HEK293T (cell line): ENCODE measurements at regions not wholly inside any gene's neighbourhood (a gene's known extent, or its start where the extent isn't known, plus 50 kb on each side); places are given as distances from the start of the nearest gene placed in this dataset.

ENCODE experiments used
- ARNT ChIP-seq: fragments of 450-650 bp; IDR thresholded peaks from 2 replicates; pipeline ENCODE4 v1.6.1; 2017; ENCODE audit warnings: mild to moderate bottlenecking
- BHLHE40 ChIP-seq: fragments of 450-650 bp; IDR thresholded peaks from 2 replicates; pipeline ENCODE4 v1.6.1; 2016; ENCODE audit warnings: mild to moderate bottlenecking, moderate library complexity, borderline replicate concordance
- CTBP1 ChIP-seq: fragments of 450-650 bp; IDR thresholded peaks from 2 replicates; pipeline ENCODE4 v1.6.1; 2016; ENCODE audit warnings: borderline replicate concordance
- FOXA1 ChIP-seq: fragments of 450-650 bp; IDR thresholded peaks from 2 replicates; pipeline ENCODE4 v1.6.1; 2016; ENCODE audit warnings: mild to moderate bottlenecking
- FOXM1 ChIP-seq: fragments of 450-650 bp; IDR thresholded peaks from 2 replicates; pipeline ENCODE4 v1.6.1; 2017; ENCODE audit warnings: mild to moderate bottlenecking, borderline replicate concordance
- NFRKB ChIP-seq: fragments of 450-650 bp; IDR thresholded peaks from 2 replicates; pipeline ENCODE4 v1.6.1; 2016; ENCODE audit warnings: mild to moderate bottlenecking, moderate library complexity
- PKNOX1 ChIP-seq: fragments of 450-650 bp; IDR thresholded peaks from 2 replicates; pipeline ENCODE4 v1.6.1; 2016
- SP1 ChIP-seq: fragments of 450-650 bp; IDR thresholded peaks from 2 replicates; pipeline ENCODE4 v1.6.1; 2017
- SUZ12 ChIP-seq: fragments of 450-650 bp; IDR thresholded peaks from 2 replicates; pipeline ENCODE4 v1.6.1; 2016; ENCODE audit warnings: mild to moderate bottlenecking
- TARDBP ChIP-seq: fragments of 450-650 bp; IDR thresholded peaks from 2 replicates; pipeline ENCODE4 v1.6.1; 2016

GRCh38 chr11:71336996-71337754 lies 84.8 kb upstream of the SHANK2 start:
- no peak for TF ChIP-seq FOXM1
- TF ChIP-seq TARDBP, result no peak
- TF ChIP-seq SP1, result no peak
- TF ChIP-seq NFRKB, result no peak
- TF ChIP-seq SUZ12, result no peak
- no peak for TF ChIP-seq FOXA1
- no peak for TF ChIP-seq CTBP1
- TF ChIP-seq ARNT, result no peak
- no peak for TF ChIP-seq BHLHE40
- TF ChIP-seq PKNOX1, result no peak
